Keratinocyte (primary cell): ENCODE measurements at regions not wholly inside any gene's neighbourhood (a gene's known extent, or its start where the extent isn't known, plus 50 kb on each side); places are given as distances from the start of the nearest gene placed in this dataset.

Experiments used
- DNase-seq: peaks from one replicate; pipeline ENCODE4 v3.0.0-alpha.2; 2011; ENCODE audit warnings: low read depth, missing footprints, low spot score
- FAIRE-seq: peaks from 2 replicates; lab custom pipeline; 2011; peaks lifted over from hg19 to GRCh38; lab: Jason Lieb, UNC
- H2AFZ ChIP-seq: 2 replicates; pipeline ENCODE4 v1.6.0; 2012; ENCODE audit warnings: low read length, control low read depth, inconsistent platforms; ENCODE audit not compliant: control insufficient read depth
- H3K27ac ChIP-seq: 2 replicates; pipeline ENCODE4 v1.5.1; 2011; ENCODE audit warnings: low read length; ENCODE audit not compliant: control insufficient read depth, insufficient read depth
- H3K27me3 ChIP-seq: 3 replicates; pipeline ENCODE4 v1.6.0; 2011; ENCODE audit warnings: low read length; ENCODE audit not compliant: control insufficient read depth, insufficient read depth; ENCODE audit errors: extremely low read depth
- H3K36me3 ChIP-seq, 2 experiments: 2 replicates in 1 of 2; 3 replicates in 1 of 2; pipeline ENCODE4 v1.5.1; 2011; ENCODE audit warnings: low read length in 2 of 2, mild to moderate bottlenecking in 1 of 2; ENCODE audit not compliant: control insufficient read depth in 2 of 2, insufficient read depth in 2 of 2; ENCODE audit errors: extremely low read depth in 1 of 2
- H3K4me1 ChIP-seq: 3 replicates; pipeline ENCODE4 v1.5.1; 2011; ENCODE audit warnings: low read length; ENCODE audit not compliant: control insufficient read depth, insufficient read depth; ENCODE audit errors: extremely low read depth
- H3K4me2 ChIP-seq: 3 replicates; pipeline ENCODE4 v1.6.0; 2011; ENCODE audit warnings: low read depth, low read length; ENCODE audit not compliant: control insufficient read depth, insufficient read depth; ENCODE audit errors: extremely low read depth
- H3K4me3 ChIP-seq, 3 experiments: fragments of 200-600 bp in 1 of 3; sonication (generic) in 1 of 3; 2 replicates in 2 of 3; 3 replicates in 1 of 3; pipeline ENCODE4 v1.5.1; 2011 to 2016; ENCODE audit warnings: low read length in 3 of 3, mild to moderate bottlenecking in 3 of 3, control low read depth in 2 of 3, inconsistent platforms in 1 of 3, low read depth in 1 of 3, mixed read lengths in 1 of 3, mixed run types in 1 of 3, moderate library complexity in 1 of 3; ENCODE audit not compliant: control insufficient read depth in 2 of 3, insufficient read depth in 2 of 3; ENCODE audit errors: extremely low read depth in 1 of 3
- H3K79me2 ChIP-seq: 2 replicates; pipeline ENCODE4 v1.6.0; 2012; ENCODE audit warnings: low read length; ENCODE audit not compliant: control insufficient read depth, insufficient read depth
- H3K9ac ChIP-seq: 3 replicates; pipeline ENCODE4 v1.6.0; 2011; ENCODE audit warnings: low read length; ENCODE audit not compliant: control insufficient read depth, insufficient read depth; ENCODE audit errors: extremely low read depth
- H3K9me1 ChIP-seq: 3 replicates; pipeline ENCODE4 v1.6.0; 2011; ENCODE audit warnings: low read length; ENCODE audit not compliant: control insufficient read depth, insufficient read depth; ENCODE audit errors: extremely low read depth
- H3K9me3 ChIP-seq: 2 replicates; pipeline ENCODE4 v1.5.1; 2012; ENCODE audit warnings: low read depth, low read length; ENCODE audit not compliant: control insufficient read depth
- H4K20me1 ChIP-seq: 3 replicates; pipeline ENCODE4 v1.6.0; 2011; ENCODE audit warnings: low read length; ENCODE audit not compliant: control insufficient read depth, insufficient read depth; ENCODE audit errors: extremely low read depth
- CTCF ChIP-seq, 3 experiments: IDR thresholded peaks in 1 of 3; conservative IDR thresholded peaks in 1 of 3; optimal IDR thresholded peaks in 1 of 3; 2 replicates in 2 of 3; 3 replicates in 1 of 3; pipeline versions ENCODE3 to v1.5.1; 2011; ENCODE audit warnings: low read length in 3 of 3, mild to moderate bottlenecking in 3 of 3, moderate library complexity in 2 of 3, control low read depth in 1 of 3, inconsistent platforms in 1 of 3; ENCODE audit not compliant: insufficient read depth in 2 of 3; ENCODE audit errors: extremely low read depth in 1 of 3
- EZH2 ChIP-seq: IDR thresholded peaks from one replicate; pipeline ENCODE4 v1.6.1; 2012; ENCODE audit warnings: inconsistent platforms, mild to moderate bottlenecking, low read length, moderate library complexity
- dilution Hi-C: fragments of 300-500 bp; cut with MboI; formaldehyde crosslinking; loops from one replicate; pipeline ENCODE4 v1.7.0; 2020; ENCODE audit warnings: low sequenced_read_pairs; ENCODE audit not compliant: extremely low pct_ligation_motif_present

- no peak overlapping the region for H3K4me2 ChIP-seq
- H3K9ac ChIP-seq: no peak overlapping the region
- dilution Hi-C loops: no loop called here
- H2AFZ ChIP-seq: no peak overlapping the region
- FAIRE-seq: peak; percentile 34
- H3K4me3 ChIP-seq: no peak overlapping the region
- no peaks in the 10 kb centered on the region for H3K9me1 ChIP-seq
- no peaks in the 10 kb centered on the region for H3K9me3 ChIP-seq
- no peaks in the 10 kb centered on the region for H3K27me3 ChIP-seq
- H3K36me3 ChIP-seq: no peaks in the 10 kb centered on the region
- no peak overlapping the region for H3K27ac ChIP-seq
- H4K20me1 ChIP-seq: no peaks in the 10 kb centered on the region
- no peaks in the 10 kb centered on the region for H3K4me1 ChIP-seq
- no peak for DNase-seq
- TF ChIP-seq CTCF (optimal IDR thresholded peaks at IDR 0.05 in 1 of 3, IDR thresholded peaks at IDR 0.05 in 1 of 3, conservative IDR thresholded peaks at IDR 0.05 in 1 of 3; ENCODE audit: extremely low read depth in 1 of 3, insufficient read depth in 2 of 3, low read length in 3 of 3): peak; percentile 18 to 75 (median 64)
- no peak for TF ChIP-seq EZH2
- H3K79me2 ChIP-seq: no peaks in the 10 kb centered on the region
These were observed 87.6 kb upstream of the FSHB start for GRCh38 chr11:30143098-30143705.

GRCh38 chr11:30147293-30147692 is 83.5 kb upstream of the FSHB start:
- DNase-seq: no peak
- Histone ChIP-seq H3K36me3 (no peaks in the 10 kb centered on the region), H3K79me2 (no peaks in the 10 kb centered on the region), H2AFZ (no peak overlapping the region), H3K9me3 (no peaks in the 10 kb centered on the region), H3K9ac (no peak overlapping the region), H3K27me3 (no peaks in the 10 kb centered on the region), H3K9me1 (no peaks in the 10 kb centered on the region), H4K20me1 (no peaks in the 10 kb centered on the region), H3K4me3 (no peak overlapping the region), H3K4me1 (no peaks in the 10 kb centered on the region), H3K27ac (no peak overlapping the region), H3K4me2 (no peak overlapping the region)
- no peak for FAIRE-seq
- no peak for TF ChIP-seq EZH2
- no peak for TF ChIP-seq CTCF (optimal IDR thresholded peaks at IDR 0.05 in 1 of 3, IDR thresholded peaks at IDR 0.05 in 1 of 3, conservative IDR thresholded peaks at IDR 0.05 in 1 of 3; ENCODE audit: extremely low read depth in 1 of 3, insufficient read depth in 2 of 3, low read length in 3 of 3)
- dilution Hi-C loops: no loop called here
